HG03064 (cell line): ENCODE measurements at regions not wholly inside any gene's neighbourhood (a gene's known extent, or its start where the extent isn't known, plus 50 kb on each side); places are given as distances from the start of the nearest gene placed in this dataset.
A peak's percentile ranks its signal among the peaks of the same experiment; 100 is the strongest.

Source experiments
- ATAC-seq: cut with Tn5 transposase; IDR thresholded peaks from one replicate; pipeline ENCODE4 v1.9.1; 2021; ENCODE audit warnings: low read depth; ENCODE audit not compliant: unreplicated experiment

DNA sequence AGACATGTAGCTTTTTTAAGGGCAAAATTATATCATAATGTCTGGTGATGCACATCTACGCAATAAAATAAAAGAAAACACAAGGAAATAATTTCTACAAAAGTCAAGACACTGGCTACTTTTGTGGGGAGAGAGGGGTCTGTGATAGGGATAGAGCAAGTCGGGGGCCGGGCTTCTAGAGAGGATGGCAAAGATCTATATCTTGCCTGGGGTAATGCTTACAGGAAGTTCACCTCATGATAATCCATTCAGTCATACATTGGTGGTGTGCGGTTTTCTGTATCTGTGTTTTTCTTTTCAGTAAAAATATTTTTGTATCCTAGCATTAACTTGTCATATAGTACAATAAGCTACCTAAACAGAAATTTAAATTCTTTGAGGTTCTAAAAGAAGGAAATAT, 178.8 kb downstream of the ARRDC4 start:
- no peak for ATAC-seq

DNA sequence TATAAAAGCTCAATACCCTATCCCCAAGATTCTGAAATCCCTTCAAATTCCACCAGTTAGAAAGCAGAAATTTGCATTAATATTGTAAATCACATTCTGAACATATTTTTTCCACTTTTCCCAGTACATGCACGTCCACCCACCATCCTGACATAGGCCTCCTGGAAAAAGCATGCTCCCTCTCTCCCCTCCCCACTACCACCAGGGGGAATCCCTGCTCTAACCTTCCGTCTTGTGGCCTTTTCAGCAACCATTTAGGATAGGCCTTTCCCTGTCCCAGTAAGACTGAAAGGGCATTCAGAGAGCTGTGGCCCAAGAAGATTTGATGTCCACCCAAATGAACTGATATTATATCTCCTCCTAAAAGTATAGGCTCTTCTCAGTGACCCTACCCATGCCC, 182.1 kb downstream of the ARRDC4 start:
- ATAC-seq, result no peak

DNA sequence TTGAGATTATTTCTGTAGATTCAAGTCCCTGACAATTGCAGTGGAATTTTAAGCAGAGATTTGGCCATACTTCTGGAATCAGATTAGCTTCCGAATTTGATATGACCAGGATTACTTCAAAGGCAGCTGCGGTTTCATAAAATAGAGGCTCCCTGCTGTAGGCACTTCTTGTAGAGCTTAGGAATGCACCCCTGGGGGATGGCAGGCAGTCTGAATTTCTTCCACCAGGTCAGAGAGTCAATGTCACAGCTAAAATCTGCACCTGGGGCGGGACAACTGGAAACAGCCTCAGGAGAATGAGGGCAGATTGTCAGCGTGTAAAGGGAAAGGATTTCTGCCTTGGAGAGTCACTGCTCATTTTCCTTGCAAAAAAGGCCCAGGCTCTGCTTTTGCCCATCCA, 182.6 kb downstream of the ARRDC4 start:
- no peak for ATAC-seq

DNA sequence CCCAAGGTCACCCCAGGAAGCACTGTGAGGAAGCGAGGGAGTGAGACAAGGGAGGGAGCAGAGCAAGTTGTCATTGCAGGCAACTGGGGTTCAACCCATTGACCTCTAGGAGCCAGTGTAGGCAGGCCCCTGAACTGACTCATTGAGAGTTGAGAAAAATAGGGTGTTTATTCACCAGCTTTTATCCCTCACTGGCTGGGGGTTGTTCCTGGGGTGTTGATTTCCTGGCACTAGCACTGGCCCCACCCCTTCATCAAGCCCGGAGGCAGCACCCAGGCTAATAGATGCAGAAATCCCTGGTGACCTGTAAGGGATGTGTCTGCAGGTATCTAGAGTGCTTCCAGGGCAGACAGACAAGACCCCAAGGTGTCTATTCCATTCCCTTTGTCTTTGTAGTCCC, 183.9 kb downstream of the ARRDC4 start:
- no peak for ATAC-seq

DNA sequence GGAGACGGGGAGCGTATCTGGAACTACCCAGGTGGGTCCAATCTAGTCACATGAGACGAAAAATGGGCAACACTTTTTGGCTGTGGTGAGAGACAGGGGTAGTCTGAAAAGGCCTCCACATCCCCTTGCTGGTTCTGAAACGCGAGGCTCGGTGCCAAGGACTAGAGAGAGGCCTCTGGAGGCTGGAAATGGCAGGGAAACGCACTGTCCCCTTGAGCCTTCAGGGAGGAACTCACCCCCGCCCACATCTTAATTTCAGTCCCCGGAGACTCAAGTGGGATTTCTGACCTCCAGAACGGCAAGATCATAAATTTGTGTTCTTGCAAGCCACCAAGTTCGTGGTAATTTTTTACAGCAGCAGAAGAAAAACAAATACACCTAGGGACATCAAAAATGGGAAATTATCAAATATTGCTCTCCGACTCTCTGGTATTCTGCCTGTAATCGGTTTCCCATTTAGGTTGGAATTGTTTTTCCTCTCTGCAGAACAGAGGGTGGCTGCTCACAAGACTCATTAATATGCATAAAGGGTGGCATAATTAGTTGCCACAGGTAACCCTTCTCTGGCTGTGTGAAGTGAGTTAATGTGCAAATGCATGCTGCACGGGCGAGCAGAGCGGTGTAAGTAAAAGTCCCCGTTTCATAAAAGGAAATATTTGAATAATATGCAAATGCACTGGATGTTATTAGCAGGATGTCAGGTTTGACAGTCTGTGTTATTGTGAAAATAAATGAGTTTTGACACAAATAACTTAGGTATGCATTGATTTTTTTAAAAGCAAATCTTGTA, 185.7 kb downstream of the ARRDC4 start:
- ATAC-seq, result no peak

DNA sequence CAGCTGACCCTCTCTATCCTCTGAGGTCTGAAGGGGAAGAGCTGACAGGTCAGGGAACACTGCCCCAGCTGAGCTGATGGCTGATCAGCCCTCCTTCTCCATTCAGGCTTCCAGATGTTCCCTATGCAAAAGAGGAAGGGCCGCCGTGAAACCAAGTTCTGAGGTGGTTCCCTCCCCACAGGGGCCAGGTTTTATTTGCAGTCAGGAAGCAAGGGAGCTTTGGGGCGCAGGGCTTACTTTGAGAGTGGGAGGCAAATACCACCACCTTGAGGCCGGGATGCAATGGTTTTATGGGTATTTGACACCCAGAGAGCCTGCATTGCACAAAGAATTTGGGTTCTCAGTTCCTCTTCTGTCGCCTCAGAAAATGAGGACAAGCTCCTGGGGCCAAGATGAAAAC, 186.9 kb downstream of the ARRDC4 start:
- no peak for ATAC-seq

DNA sequence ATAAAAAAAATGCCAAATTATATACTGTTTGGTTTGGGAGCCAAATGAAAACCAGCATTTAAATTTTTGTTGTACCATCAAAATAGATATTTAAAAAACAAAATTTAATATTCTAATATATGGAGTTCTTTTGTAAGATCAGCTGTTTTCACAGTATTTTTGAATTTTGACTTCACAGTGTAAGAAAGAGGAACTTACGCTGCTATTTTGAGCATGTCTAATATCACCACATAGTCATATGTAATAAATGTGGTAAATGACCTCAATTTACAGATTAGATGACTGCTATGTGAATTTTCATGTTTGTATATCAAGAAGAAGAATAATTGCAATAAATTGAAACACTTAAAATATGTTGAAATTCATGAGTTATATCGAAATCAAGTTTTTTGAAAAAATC, 189.6 kb downstream of the ARRDC4 start:
- ATAC-seq, result no peak

DNA sequence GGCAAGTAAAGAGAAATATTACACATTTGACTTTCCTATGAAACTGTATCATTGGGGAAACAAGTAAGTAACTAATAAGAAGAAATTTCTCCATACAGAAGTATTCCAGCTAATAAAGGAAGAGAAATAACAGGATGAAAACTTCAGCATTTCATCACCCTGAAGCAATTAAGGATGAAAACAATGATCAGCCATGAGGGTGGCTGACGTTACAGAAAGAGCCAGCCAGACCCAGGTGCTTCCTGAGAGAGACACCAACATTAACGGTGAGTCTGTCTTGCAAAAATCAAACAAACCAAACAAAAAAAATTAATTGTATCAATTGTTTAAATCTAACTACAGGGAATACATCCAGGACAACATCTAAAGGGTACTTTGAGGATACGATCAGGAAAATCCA, 190.0 kb downstream of the ARRDC4 start:
- ATAC-seq, result no peak

DNA sequence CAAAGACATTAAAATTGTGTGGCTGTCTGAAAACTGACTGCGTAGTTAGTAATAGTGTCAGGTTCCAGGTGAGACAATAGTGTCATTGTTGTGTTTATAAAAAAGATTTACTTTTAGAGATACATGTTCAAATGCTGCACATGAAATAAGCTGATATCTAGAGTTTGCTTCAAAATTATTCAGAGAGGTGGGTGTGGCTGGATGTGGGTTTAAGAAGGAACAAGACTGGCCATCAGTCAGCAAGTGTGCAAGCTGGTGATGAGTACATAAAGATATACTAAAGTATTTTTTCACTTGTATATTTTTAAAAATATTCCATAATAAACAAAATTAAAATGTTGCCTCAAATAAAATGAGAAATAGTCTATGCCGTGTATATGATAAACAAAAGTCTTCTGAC, 190.6 kb downstream of the ARRDC4 start:
- no peak for ATAC-seq

DNA sequence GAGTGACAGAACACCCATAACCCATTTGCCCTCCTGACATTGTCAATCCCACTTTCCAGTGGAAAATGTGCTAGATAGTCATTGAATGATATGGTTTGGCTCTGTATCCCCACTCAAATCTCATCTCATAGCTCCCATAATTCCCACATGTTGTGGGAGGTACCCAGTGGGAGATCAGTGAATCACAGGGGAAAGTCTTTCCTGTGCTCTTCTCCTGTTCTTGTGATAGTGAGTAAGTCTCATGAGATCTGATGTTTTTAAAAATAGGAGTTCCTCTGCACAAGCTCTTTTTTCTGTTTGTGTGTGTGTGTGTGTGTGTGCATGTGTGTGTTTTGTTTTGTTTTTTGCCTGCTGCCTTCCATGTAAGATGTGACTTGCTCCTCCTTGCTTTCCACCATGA, 191.7 kb downstream of the ARRDC4 start:
- ATAC-seq, result no peak

DNA sequence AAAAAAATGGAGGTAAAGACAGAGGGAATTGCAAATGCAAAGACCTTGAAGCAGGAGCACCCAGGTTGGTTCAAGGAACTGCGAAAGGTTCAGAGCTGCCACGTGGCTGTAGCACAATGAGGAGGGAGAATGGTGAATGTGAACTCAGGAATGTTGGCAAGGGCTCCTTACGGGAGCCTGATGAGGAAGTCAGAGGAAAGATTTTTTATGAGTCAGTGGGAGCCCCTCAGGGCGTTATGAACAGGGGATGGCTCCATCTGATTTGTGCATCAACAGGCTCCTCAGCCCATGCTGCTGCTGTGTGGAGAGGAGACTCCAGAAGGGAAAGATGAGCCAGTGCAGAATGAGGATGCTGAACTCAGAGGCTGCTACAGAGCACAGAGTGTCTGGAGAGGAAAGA, 194.4 kb downstream of the ARRDC4 start:
- no peak for ATAC-seq

DNA sequence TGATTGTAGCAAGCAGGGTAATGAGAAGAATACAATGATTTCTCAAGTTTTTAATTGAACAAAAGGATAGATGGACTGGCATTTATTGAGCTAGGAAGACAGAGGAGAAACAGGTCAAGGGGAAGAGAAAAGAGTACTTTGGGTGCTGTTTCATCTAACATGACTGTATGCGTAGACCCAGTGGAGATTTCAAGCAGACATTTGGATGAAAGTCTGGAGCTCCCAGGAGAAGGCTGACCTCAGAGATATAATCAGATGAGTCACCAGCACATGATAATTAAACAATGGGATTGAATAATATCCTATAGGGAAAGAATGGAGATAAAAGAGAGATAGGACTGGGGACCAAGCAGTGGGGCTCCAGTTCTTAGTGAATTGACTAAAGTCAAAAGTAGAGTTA, 194.9 kb downstream of the ARRDC4 start:
- no peak for ATAC-seq

DNA sequence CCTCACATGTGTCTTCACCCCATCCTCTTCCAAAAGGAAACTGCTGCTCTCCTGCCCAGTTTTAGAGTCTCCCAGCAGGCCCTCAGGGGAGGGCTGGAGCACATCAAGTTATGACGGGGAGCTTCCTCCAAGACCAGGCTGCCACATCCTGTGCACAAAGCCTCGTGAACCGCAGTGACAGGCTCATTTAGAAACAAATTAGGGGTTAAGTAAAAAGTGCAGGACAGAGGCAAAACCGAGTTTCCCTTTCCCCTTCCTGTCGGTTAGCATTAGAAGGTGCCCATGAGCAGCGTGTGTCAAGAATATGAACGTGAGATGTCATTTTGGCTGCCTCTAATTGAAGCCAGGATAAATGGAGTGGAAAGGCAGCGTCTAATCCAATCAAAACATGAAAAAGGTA, 199.7 kb downstream of the ARRDC4 start:
- ATAC-seq, result peak; percentile 98

DNA sequence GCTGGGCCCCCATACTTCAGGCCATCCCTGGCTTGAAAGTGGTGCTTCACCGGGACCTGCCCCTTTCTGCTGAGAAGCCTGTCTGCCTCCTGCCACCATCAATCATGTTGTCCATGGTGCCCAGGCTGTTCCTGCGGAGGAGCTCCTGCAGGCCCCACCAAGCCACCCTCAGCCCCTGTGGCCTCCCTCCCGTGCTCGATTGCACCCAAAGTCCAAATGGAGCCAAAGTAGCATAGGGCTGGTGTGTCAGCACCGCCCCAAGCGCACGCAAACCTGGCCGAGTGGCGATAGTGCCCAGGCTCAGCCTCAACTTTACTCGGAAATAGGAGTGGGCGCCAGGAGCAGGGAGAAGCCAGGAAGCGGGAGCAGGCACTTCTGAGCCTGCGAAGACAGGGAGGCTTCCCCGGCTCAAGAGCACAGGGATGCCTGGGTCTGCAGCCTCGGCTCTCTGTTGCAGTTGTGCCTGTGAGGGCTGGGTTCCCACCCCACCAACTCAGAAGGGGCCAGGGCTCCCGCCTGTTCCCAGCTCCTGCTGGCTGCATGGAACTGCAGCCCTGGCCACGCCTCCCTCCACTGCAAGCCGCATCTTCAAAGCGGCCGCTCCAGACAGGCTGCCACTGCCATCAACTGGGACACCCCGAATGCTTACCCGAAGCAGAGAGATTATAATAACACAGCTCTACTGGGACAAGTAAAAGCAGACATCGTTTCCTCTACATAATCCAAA, 203.0 kb downstream of the ARRDC4 start:
- no peak for ATAC-seq

DNA sequence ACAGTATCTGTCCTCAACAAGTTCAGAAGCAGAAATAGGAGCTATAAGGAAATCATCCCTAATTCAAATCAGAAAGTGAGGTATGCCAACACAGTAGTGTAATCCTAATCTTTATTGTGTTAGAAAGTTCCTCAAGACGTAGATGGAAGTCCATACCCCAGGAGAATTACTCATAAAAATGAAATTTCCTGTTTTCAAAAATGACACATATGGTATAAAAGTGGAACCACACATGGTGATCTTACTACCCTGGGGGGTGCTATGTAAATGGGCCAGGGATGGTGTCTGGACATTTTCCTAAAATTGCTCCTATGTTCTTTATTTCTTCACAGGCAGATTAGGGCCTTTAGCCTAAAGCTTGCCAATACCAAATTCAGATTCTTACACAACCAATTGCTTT, 204.1 kb downstream of the ARRDC4 start:
- ATAC-seq, result no peak

DNA sequence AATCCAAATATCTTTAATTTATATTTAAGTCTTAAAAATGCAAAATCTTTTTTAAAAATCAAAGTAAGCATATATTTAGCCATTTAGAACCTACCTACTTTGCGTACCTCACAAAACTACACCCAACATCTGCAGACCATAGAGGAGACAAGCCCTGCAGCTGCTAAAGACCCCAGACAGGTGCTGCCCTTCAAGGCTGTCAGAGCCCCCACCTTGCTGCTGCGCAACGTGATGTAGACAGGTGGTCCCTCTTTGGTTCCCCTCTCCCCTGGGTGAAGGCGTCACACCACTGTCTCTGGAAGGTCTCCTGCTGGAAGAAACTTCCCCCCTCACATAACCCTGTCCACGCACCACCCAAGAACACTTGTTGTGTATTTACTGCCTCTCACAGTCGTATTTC, 204.5 kb downstream of the ARRDC4 start:
- no peak for ATAC-seq

DNA sequence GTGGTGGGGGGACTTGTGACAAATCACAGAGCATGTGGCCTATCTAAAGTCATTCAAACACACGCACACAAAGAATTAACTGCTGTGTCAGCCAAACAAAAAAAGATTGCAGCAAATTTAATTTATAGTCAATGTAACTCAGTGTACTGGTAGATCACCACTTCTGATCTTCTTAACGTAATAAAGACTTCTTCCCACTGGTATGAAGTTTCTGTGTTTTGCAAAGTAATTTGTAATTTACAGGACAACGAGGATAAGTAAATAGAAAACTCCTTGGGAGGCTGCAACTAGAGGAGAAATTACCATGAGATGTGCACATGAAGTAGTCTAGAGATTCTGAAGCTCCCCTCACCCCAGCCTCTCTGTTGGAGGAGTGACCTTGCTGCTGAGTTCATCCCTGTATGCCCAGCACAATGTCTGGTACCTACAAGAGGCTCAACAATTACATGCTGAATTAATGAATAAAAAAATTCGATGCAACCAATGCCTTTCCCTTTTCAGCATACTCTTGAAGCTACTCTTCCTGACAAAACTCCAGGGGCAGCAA, 207.3 kb downstream of the ARRDC4 start:
- no peak for ATAC-seq

DNA sequence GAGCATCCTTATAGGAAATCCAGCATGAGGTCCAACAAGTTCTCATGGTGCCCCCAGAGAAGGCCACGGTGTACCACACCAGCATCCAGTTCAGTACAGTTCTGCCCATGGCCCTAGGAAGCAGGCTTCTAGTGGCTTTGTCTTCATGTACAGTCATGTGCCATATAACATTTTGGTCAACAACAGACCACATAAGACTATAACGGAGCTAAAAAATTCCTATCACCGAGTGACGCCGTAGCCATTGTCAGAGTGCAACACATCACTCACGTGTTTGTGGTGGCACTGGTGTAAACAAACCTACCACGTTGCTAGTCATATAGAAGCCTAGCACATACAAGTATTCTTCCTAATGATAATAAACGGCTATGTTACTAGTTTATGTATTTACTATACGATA, 209.0 kb downstream of the ARRDC4 start:
- no peak for ATAC-seq

DNA sequence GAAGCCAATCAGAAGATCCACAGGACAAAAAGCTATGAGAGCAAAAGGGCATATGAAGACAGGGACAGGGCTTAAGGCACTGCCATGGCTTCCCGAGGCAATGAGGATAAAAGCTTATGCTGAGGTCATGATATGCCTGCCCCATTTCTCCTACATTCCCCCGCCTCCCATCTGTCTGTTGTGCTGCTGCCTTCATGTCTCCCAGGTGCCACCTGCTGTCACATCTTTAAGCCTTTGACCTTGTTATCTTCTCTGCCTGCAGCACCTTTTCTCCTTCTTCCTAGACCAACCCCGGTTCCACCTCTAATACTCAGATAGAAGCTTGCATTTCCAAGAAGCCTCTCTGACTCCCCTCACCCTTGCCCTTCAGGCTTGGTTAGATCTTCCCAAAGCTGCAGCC, 213.8 kb downstream of the ARRDC4 start:
- no peak for ATAC-seq

DNA sequence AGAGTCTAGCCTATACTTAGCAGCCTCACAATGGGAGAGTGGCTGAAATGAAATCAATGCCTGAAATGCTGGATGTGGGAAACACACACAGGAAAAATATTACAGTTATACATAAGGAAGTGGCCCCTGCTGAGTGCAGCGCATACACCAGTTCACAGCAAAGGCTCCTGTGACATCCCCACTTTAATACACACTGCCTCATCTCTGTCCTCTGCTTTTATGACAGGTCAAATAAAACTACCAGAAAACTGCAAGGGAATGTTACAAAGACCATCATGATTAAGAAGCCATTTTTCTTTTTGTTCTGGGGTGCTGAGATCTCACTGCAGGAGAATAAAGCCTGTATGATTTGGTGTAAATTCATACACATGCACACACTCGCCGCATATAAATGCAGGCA, 214.3 kb downstream of the ARRDC4 start:
- ATAC-seq, result no peak

DNA sequence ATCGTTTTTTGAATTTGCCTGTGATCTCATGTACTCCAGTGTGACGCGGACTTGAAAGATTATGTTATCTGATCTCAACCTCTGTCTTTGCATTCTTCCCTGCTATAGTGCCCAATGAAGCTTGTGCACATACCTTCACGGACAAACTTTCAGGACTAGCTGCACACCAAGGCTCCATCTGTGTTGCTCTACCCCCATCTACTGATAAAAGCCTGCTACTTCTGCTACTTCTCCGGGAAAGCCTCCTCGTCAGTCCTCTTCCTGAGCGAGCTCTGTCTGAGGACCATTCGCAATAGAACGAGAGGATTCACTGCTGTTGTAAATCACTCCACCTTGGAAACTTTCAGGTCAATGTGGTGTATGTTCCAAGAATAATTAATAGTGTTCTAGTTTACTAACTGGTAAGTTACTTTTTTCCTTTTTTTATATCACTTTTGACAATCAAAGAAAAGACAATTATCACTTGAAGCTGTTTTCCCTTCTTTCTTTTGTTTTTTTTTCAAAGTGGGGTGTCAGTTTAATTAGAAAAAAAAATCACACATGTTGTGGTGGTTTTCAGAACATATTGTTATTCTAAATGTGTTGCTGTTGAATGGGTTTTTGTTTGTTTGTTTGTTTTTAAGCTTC, 217.6 kb downstream of the ARRDC4 start:
- peak; percentile 85 for ATAC-seq

DNA sequence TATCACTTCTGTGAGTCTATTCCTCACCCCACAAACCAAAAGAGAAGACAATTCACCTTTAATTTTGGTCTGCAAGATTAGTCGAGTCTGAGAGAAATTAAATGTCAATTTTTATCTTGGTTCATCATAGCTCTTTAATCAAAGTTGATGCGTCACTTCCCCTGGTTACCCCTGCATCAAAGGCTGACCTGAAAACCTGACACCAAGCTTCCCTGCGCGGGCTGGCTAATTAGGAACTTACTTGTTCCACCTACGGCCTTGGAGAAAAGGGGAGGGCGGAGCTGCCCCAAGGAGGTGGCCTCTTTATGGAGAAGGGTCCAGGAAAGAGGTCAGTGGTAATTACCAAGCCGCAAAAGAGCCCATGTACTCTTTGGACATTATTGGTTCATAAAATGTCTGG, 218.4 kb downstream of the ARRDC4 start:
- ATAC-seq, result no peak
